ENCODE measurements at regions not wholly inside any gene's neighbourhood (a gene's known extent, or its start where the extent isn't known, plus 50 kb on each side); places are given as distances from the start of the nearest gene placed in this dataset.

DNA sequence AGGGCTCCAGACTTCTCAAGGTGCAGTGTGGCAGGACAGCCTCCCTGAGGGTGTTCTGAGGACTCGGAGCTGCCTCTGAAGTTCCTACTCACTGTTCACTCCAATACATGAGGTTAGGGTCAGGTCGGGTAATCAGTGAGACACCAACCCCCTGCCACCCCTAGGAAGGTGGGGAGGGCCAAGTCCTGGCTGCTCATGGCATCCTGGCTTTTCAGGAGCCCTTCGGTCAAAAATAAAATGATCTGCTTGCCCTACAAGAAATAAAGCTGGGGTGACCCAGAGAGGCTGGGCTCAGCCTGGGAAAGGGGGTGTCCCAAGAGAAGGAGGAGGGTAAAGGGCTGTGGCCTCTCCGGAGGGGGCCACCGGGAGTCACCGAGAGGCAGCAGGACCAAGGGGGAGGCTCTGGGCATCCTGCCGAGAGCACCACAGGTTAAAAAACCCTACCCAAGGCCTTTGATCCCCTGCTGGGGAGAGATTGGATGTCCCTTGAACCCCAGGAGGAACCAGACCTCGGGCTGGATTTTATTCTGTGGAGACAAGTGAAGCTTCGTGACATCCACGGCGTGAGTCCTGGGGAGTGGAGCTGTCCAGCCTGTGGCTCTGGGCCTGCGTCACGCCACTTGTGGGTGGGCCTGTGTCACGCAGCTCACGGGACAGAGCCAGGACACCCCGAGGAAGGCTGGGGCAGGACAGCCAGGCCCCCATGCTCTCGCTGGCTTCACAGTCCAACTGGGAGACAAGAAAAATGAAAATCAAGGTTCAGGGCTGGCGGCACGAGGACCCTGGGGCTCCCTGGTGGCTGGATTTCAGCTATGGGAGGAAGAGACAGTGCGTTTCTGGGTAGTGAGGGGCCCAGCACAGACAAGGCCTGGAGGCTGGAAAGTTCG lies 102.2 kb upstream of the FGF3 start:
- TF ChIP-seq, protein P1, sequence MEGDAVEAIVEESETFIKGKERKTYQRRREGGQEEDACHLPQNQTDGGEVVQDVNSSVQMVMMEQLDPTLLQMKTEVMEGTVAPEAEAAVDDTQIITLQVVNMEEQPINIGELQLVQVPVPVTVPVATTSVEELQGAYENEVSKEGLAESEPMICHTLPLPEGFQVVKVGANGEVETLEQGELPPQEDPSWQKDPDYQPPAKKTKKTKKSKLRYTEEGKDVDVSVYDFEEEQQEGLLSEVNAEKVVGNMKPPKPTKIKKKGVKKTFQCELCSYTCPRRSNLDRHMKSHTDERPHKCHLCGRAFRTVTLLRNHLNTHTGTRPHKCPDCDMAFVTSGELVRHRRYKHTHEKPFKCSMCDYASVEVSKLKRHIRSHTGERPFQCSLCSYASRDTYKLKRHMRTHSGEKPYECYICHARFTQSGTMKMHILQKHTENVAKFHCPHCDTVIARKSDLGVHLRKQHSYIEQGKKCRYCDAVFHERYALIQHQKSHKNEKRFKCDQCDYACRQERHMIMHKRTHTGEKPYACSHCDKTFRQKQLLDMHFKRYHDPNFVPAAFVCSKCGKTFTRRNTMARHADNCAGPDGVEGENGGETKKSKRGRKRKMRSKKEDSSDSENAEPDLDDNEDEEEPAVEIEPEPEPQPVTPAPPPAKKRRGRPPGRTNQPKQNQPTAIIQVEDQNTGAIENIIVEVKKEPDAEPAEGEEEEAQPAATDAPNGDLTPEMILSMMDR (IDR thresholded peaks at IDR 0.05 in 4 of 5, conservative IDR thresholded peaks at IDR 0.05 in 1 of 5) = no peak
- TF ChIP-seq POLR2A (IDR thresholded peaks at IDR 0.05) = no peak
